ENCODE measurements at regions not wholly inside any gene's neighbourhood (a gene's known extent, or its start where the extent isn't known, plus 50 kb on each side); places are given as distances from the start of the nearest gene placed in this dataset.

DNA sequence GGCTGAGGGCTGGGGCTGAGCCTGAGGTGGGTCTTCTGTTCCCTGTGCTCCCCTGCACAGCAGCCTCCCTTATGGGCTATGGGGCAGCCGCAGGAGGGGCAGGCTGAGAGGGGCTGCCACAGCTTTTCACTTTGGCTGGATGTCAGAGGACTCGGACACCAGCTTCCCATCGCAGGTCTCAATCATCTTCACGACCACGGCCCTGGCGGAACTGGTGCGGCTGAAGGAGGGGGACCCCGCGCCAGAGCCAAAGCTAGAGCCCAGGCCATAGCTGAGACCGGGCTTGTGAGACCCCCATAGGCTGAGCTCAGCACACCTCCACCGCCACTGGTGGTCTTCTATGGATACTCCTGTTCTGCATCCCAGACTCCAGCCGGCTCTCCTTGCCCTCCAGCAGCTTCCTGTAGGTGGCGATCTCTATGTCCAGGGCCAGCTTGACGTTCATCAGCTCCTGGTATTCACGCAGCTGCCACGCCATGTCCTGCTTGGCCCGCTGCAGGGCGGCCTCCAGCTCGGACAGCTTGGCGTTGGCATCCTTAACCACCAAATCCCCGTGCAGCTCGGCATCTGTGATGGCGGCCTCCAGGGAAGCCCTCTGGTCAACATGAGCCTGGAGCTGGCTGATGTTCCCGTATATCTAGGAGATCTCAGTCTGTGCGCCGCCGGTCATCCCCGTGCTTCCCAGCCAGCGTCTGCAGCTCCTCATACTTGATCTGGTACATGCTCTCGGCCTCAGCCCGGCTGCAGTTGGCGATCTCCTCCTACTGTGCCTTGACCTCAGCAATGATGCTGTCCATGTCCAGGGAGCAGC is 181.7 kb upstream of the SYNPR start:
- Histone ChIP-seq H3K9me3 (no peaks in the 10 kb centered on the region), H3K4me1 (no peaks in the 10 kb centered on the region), H3K36me3 (no peaks in the 10 kb centered on the region), H3K27me3 (no peaks in the 10 kb centered on the region), H3K27ac (no peak overlapping the region), H3K4me3 (no peak overlapping the region)
- TF ChIP-seq, protein P1, sequence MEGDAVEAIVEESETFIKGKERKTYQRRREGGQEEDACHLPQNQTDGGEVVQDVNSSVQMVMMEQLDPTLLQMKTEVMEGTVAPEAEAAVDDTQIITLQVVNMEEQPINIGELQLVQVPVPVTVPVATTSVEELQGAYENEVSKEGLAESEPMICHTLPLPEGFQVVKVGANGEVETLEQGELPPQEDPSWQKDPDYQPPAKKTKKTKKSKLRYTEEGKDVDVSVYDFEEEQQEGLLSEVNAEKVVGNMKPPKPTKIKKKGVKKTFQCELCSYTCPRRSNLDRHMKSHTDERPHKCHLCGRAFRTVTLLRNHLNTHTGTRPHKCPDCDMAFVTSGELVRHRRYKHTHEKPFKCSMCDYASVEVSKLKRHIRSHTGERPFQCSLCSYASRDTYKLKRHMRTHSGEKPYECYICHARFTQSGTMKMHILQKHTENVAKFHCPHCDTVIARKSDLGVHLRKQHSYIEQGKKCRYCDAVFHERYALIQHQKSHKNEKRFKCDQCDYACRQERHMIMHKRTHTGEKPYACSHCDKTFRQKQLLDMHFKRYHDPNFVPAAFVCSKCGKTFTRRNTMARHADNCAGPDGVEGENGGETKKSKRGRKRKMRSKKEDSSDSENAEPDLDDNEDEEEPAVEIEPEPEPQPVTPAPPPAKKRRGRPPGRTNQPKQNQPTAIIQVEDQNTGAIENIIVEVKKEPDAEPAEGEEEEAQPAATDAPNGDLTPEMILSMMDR (IDR thresholded peaks at IDR 0.05), result no peak
- intact Hi-C loops (cut with DNase I), result no loop called here
- no peak for DNase-seq (ENCODE audit: low spot score in 2 of 2)

DNA sequence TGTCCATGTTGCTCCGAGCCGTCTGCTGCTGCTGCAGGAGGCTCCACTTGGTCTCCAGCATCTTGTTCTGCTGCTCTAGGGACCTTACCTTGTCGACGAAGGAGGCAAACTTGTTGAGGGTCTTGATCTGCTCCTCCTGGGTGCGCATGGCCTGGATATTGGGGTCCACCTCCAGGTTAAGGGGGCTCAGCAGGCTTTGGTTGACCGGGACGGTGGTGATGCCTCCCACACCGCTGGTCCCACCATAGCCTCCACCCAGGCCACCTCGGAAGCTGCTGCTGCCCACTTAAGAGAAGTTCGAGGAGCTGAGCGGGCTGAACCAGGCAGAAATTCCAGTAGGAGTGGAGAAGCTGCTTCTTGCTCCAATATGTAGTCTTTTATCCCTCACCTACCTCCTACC is 180.7 kb upstream of the SYNPR start:
- H3K27ac ChIP-seq, result no peak overlapping the region
- no peaks in the 10 kb centered on the region for H3K9me3 ChIP-seq
- no peaks in the 10 kb centered on the region for H3K27me3 ChIP-seq
- no peaks in the 10 kb centered on the region for H3K36me3 ChIP-seq
- TF ChIP-seq, protein P1 (IDR thresholded peaks at IDR 0.05), result no peak
- intact Hi-C loops (cut with DNase I), result no loop called here
- H3K4me1 ChIP-seq, result no peaks in the 10 kb centered on the region
- DNase-seq (ENCODE audit: low spot score in 2 of 2), result no peak
- H3K4me3 ChIP-seq, result no peak overlapping the region

DNA sequence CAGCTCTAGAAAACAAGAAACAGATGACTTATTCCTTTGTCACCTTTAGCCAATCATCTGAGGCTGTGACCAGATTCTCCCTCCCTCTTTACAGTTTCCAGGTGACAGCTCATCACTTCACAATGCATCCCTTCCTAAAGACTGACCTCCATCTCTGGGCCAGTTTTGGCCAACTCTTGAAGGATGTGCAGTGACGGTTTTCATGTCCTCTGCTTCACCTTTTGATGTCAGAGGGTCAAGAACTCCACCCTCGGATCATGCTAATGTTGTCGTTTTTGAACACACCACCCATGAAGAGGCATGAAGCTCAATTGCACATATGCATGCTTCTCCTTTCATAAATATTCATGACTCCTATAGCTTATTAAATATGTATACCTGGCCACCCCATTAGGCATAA is 161.2 kb upstream of the SYNPR start:
- Histone ChIP-seq H3K4me3 (no peak overlapping the region), H3K27ac (no peak overlapping the region), H3K9me3 (no peaks in the 10 kb centered on the region), H3K4me1 (no peaks in the 10 kb centered on the region), H3K36me3 (no peaks in the 10 kb centered on the region), H3K27me3 (no peaks in the 10 kb centered on the region)
- intact Hi-C loops (cut with DNase I), result no loop called here
- TF ChIP-seq, protein P1 (IDR thresholded peaks at IDR 0.05), result no peak
- DNase-seq (ENCODE audit: low spot score in 2 of 2), result no peak

DNA sequence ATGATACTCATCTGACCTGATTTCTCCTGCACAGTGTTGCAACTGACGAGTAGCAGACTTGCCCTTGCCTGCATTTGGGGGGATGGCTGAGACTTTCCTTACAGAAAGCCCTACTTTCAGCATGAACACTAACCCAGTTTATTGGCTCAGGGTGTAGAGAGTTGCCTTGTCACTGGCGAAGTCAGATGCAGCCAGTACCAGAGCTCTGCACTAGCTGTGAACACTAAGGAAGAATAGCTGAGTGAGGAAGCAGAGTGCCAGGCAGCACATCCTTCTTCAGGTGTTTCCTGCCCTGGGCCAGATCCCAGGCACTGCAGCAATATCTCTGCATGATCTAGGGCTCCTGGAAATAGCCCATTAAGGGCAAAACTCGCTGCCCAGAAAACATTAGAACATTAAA is 154.0 kb upstream of the SYNPR start:
- DNase-seq (ENCODE audit: low spot score in 2 of 2), result no peak

DNA sequence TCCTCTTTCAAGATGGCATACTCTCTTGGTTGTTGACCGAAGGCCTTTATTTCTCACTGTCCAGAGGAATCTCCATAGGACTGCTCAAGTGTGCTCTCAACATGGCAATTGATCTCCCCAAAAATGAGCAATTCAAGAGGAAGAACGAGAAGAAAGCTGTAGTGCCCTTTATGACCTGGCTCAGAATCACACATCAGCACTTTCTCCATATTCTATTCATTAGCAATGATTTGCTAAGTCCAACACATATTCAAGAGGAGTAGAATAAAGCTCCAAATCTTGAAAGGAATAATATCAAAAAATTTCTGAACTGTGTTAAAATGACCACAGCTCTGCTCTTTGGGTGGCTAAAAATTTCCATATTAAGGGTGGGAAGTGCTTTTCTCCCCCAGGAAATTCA is 151.6 kb upstream of the SYNPR start:
- TF ChIP-seq, protein P1 (IDR thresholded peaks at IDR 0.05), result no peak
- no peaks in the 10 kb centered on the region for H3K4me1 ChIP-seq

More for the DNA sequence above, 154.0 kb upstream of the SYNPR start:
- H3K4me1 ChIP-seq, result no peaks in the 10 kb centered on the region
- no peaks in the 10 kb centered on the region for H3K36me3 ChIP-seq
- TF ChIP-seq, protein P1 (IDR thresholded peaks at IDR 0.05), result no peak
- no peaks in the 10 kb centered on the region for H3K27me3 ChIP-seq
- H3K27ac ChIP-seq, result no peak overlapping the region
- H3K9me3 ChIP-seq, result no peaks in the 10 kb centered on the region
- intact Hi-C loops (cut with DNase I), result no loop called here
- H3K4me3 ChIP-seq, result no peak overlapping the region

More for the DNA sequence above, 151.6 kb upstream of the SYNPR start:
- Histone ChIP-seq H3K27ac (no peak overlapping the region), H3K4me3 (no peak overlapping the region), H3K27me3 (no peaks in the 10 kb centered on the region), H3K9me3 (no peaks in the 10 kb centered on the region), H3K36me3 (no peaks in the 10 kb centered on the region)
- no peak for DNase-seq (ENCODE audit: low spot score in 2 of 2)
- intact Hi-C loops (cut with DNase I), result no loop called here
